SKM-1 (cell line): ENCODE measurements at regions not wholly inside any gene's neighbourhood (a gene's known extent, or its start where the extent isn't known, plus 50 kb on each side); places are given as distances from the start of the nearest gene placed in this dataset.
"Not testable (repeated sequence)": the region's sequence is repeated elsewhere in the genome, so short reads cannot be mapped to it uniquely, and the experiment has no call there.

Source experiments
- DNase-seq: peaks from one replicate; lab custom pipeline; 2025; ENCODE audit not compliant: unreplicated experiment; lab: John Stamatoyannopoulos, UW

- not testable (repeated sequence) for DNase-seq
These were observed 162.9 kb upstream of the PRKX start for GRCh38 chrX:3876393-3876792.

- DNase-seq = not testable (repeated sequence)
These were observed 162.2 kb upstream of the PRKX start for GRCh38 chrX:3875638-3876037.

DNA sequence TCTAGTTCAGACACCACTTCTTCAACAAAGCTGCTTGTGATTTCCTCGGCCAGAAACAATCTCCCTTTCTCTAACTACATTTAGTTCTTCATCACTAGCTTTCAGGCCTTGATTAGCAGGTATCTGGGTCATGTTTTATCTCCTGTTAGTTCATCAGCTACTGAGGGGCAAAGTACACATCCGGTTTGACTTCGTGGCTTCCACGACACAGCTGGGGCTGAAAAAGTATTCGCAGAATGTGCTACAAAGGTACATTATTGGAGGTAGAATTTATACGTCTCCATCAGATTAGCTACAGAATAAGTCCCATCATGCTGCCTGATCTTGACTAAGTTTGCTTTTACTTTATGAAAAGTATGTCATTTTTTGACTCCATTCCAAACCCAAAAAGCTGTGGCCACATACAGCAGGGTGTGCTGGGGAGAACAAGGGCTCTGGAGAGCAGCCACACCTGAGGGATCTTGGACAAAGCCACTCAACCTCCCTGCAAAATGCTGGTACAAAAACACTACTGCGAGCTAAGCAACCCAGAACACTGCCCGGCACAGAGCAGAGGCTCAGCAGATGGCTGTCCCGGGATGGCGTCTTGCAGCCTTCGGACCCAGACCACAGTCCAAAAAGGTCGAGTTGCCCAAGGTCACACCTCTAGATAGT, 158.9 kb upstream of the PRKX start:
- not testable (repeated sequence) for DNase-seq

- DNase-seq = not testable (repeated sequence)
These were observed 153.8 kb upstream of the PRKX start for GRCh38 chrX:3867067-3867831.

DNA sequence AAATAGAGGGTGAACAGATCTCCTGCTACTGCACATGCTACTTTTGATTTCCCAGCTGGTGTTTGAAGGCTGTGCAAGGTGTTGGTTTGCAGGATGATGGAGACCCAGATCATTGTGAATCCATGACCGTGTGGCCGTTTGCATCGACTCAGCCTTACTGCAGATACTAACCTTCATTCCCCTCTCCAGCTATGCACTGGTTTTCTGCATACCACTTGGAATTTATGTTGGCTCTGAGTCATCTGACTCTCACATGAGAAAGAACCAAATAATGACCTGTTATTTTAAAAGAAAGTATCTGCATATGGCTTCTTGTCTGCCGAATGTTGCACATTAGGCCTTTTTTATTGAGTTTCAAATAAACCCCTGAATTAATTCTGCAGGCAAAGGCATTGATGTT, 144.9 kb upstream of the PRKX start:
- DNase-seq = not testable (repeated sequence)

DNA sequence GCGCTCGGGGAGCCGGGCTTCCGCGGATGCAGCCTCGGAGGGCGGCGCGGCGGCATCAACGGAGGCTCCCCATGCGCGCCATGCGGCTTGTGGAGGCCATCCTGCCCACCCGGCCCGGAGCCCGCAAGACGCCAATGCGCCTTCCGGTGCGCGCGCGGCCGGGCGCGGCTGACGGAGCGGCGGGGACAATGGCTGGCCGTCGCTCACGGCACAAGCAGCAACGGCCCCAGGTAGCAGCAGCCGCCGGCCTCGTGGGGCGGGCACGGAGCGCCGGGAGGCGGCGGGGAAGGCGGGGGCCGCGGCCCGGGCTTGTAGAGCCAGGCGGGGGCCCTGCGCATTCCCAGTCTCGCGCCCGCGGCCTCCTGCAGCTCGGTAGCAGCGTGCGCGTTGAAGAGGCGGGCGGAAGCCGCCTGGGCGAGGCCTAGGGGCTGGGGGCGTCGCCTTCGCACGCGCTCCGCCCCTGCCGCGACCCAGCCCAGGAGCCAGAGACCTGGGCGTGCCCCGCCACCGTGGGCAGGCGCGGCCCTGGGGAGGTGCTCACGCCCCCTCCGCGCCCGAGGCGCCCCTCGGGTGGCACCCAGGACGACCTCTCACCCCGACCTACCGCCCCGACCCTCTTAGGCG, 130.2 kb upstream of the PRKX start:
- not testable (repeated sequence) for DNase-seq

GRCh38 chrX:3842822-3843521, 129.5 kb upstream of the PRKX start:
- not testable (repeated sequence) for DNase-seq

DNA sequence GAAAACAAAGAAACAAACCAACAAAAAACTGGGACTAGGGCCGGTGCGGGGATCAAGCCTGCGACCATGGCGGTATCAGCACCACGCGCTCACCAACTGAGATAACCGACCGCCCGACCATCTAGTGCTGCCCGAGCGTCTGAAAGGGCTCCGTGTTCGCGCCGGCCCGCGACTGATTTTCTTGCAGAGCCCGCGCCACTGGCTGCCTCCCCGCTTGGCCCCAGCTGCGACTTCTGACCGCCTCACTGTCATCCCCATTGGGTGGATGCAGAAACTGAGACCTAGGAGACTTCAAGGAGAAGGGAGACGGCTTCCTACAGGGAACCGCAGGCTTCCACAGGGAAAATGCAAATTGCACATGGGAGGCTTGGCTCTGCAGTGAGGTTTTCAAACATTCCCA, 125.3 kb upstream of the PRKX start:
- DNase-seq = not testable (repeated sequence)

- not testable (repeated sequence) for DNase-seq
These were observed 124.7 kb upstream of the PRKX start for GRCh38 chrX:3837958-3838643.

DNA sequence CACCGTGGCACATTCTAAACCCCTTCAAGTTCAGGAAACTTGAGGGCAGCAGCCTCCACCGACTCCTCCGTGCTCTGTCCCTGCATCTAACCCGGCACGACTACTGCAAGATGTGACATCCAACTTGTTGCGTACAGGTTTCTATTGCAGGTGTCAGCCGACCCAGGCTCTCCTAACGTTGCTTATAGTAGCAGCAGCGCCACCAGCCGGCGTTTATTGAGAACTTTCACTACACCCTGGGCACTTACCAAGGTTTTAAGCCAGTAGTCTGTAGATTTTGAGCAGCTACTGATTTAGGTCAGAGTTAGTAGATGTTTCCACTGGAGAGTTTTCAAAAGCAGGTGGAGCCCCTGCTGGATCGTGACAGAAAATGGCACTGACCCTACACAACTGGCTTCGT, 123.8 kb upstream of the PRKX start:
- DNase-seq = not testable (repeated sequence)

- not testable (repeated sequence) for DNase-seq
These were observed 120.5 kb upstream of the PRKX start for GRCh38 chrX:3833761-3834542.

- not testable (repeated sequence) for DNase-seq
These were observed 116.6 kb upstream of the PRKX start for GRCh38 chrX:3830020-3830419.

DNA sequence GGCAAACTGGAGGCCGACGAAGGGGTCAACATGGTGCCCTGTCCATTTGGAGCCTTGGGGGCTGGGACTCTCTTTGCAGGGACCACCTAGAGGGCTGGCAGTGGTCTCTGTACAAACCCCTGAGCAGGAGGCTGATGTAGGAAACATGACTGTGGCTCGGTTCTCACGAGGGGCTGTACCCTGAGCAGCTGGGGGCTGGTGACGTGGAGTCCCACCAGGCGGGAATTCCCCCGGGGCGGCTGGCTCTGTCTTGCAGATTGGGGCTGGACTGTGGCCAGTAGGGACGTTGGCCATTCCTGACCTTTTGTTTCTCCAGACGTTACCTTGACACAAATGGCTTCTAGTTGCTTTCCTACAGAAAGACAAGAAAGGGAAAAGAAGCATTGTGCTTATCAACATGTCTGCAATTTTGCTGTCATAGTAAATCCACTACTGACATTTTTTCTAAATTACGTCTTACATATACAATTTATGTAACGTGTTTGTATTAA, 115.6 kb upstream of the PRKX start:
- DNase-seq = not testable (repeated sequence)

DNA sequence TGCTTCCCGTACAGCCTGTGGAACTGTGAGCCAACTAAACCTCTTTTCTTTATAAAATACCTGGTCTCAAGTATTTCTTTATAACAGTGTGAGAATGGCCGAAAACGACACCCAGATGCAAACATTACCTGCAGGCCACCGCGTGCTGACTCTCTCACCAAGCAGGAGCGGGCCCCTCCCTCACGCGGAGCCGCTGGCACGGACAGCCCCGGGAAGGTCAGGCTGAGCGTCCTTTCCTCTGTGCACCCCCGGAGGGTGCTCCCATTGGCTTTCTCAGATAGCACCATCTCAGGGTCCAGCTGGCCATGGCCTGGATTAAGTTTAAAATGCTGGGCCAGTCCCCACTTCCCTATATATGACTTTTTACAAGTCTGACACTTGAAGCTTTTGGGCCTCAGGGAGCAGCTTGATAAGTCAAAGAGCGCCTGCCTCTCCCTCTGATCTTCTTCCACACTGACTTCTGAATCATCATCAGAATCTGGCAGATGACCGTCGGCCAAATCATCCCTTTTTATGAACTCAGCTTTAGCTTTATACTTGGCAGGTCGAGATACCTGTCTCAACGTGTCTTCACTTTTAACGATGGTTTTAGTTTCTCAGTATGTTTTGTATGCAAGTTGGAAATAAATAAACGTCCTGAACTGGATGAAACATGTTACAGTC, 115.1 kb upstream of the PRKX start:
- not testable (repeated sequence) for DNase-seq

- DNase-seq = not testable (repeated sequence)
These were observed 110.6 kb upstream of the PRKX start for GRCh38 chrX:3824008-3824407.

GRCh38 chrX:3820167-3820566, 106.7 kb upstream of the PRKX start:
- no peak for DNase-seq

DNA sequence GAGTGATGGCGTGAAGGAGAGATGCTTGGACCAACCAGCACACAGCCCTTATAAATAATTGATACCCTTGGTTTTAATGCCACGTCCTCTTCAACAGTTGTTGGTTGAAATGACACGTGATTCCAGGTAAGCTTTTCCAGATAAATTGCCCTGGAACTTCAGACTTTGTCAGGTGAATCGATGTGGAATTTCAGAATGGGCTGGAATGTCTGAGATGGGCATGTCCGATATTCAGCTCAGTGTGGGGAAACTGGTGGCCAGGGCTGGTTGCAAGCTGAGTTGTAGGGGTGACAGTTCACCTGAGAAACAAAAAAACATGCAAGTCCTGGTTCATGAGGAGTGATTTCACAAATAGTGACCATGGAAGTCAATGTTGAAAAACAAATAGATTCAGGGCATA, 104.0 kb upstream of the PRKX start:
- not testable (repeated sequence) for DNase-seq

GRCh38 chrX:3815896-3816664, 102.6 kb upstream of the PRKX start:
- no peak for DNase-seq
